Panc1 (cell line): ENCODE measurements at regions not wholly inside any gene's neighbourhood (a gene's known extent, or its start where the extent isn't known, plus 50 kb on each side); places are given as distances from the start of the nearest gene placed in this dataset.

Source experiments
- POLR2AphosphoS5 ChIP-seq: IDR thresholded peaks from 2 replicates; pipeline ENCODE4 v1.6.1; 2012; ENCODE audit warnings: mild to moderate bottlenecking, low read depth, low read length, moderate library complexity
- TF ChIP-seq, protein P1 (sequence below): fragments of 450-650 bp; IDR thresholded peaks from 2 replicates; pipeline ENCODE4 v1.5.1; 2017; ENCODE audit warnings: mild to moderate bottlenecking
- TF ChIP-seq, protein P2 (sequence below), 2 experiments: IDR thresholded peaks; 2 replicates each; pipeline ENCODE4 v1.6.1; 2011 to 2012; ENCODE audit warnings: low read depth in 2 of 2, control low read depth in 1 of 2, low read length in 1 of 2, mild to moderate bottlenecking in 1 of 2, moderate library complexity in 1 of 2; ENCODE audit not compliant: insufficient read depth in 1 of 2

- TF ChIP-seq, protein P1, sequence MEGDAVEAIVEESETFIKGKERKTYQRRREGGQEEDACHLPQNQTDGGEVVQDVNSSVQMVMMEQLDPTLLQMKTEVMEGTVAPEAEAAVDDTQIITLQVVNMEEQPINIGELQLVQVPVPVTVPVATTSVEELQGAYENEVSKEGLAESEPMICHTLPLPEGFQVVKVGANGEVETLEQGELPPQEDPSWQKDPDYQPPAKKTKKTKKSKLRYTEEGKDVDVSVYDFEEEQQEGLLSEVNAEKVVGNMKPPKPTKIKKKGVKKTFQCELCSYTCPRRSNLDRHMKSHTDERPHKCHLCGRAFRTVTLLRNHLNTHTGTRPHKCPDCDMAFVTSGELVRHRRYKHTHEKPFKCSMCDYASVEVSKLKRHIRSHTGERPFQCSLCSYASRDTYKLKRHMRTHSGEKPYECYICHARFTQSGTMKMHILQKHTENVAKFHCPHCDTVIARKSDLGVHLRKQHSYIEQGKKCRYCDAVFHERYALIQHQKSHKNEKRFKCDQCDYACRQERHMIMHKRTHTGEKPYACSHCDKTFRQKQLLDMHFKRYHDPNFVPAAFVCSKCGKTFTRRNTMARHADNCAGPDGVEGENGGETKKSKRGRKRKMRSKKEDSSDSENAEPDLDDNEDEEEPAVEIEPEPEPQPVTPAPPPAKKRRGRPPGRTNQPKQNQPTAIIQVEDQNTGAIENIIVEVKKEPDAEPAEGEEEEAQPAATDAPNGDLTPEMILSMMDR: no peak
- TF ChIP-seq, protein P2, sequence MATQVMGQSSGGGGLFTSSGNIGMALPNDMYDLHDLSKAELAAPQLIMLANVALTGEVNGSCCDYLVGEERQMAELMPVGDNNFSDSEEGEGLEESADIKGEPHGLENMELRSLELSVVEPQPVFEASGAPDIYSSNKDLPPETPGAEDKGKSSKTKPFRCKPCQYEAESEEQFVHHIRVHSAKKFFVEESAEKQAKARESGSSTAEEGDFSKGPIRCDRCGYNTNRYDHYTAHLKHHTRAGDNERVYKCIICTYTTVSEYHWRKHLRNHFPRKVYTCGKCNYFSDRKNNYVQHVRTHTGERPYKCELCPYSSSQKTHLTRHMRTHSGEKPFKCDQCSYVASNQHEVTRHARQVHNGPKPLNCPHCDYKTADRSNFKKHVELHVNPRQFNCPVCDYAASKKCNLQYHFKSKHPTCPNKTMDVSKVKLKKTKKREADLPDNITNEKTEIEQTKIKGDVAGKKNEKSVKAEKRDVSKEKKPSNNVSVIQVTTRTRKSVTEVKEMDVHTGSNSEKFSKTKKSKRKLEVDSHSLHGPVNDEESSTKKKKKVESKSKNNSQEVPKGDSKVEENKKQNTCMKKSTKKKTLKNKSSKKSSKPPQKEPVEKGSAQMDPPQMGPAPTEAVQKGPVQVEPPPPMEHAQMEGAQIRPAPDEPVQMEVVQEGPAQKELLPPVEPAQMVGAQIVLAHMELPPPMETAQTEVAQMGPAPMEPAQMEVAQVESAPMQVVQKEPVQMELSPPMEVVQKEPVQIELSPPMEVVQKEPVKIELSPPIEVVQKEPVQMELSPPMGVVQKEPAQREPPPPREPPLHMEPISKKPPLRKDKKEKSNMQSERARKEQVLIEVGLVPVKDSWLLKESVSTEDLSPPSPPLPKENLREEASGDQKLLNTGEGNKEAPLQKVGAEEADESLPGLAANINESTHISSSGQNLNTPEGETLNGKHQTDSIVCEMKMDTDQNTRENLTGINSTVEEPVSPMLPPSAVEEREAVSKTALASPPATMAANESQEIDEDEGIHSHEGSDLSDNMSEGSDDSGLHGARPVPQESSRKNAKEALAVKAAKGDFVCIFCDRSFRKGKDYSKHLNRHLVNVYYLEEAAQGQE (IDR thresholded peaks at IDR 0.05; ENCODE audit: insufficient read depth in 1 of 2, low read depth in 2 of 2, low read length in 1 of 2): no peak
- no peak for TF ChIP-seq POLR2AphosphoS5
Measured at GRCh38 chr13:90402102-90402501, 945.4 kb upstream of the MIR17HG start.
